ENCODE measurements at regions not wholly inside any gene's neighbourhood (a gene's known extent, or its start where the extent isn't known, plus 50 kb on each side); places are given as distances from the start of the nearest gene placed in this dataset.
A peak's percentile ranks its signal among the peaks of the same experiment; 100 is the strongest.

GRCh38 chr6:3937438-3937837, 88.3 kb downstream of the FAM50B start:
- H3K27me3 ChIP-seq (ENCODE audit: low read depth) = no peaks in the 10 kb centered on the region
- no peak for DNase-seq (ENCODE audit: low spot score in 2 of 2)
- in situ Hi-C loops (cut with MboI; ENCODE audit: low sequenced_read_pairs) = no loop called here

GRCh38 chr6:3938715-3939367, 89.7 kb downstream of the FAM50B start:
- in situ Hi-C loops (cut with MboI; ENCODE audit: low sequenced_read_pairs) = no loop called here
- H3K9me3 ChIP-seq = no peaks in the 10 kb centered on the region
- no peaks in the 10 kb centered on the region for H3K27me3 ChIP-seq (ENCODE audit: low read depth)
- peak; percentile 73 to 87 for DNase-seq (ENCODE audit: low spot score in 2 of 2)
- no peak overlapping the region for H3K4me3 ChIP-seq
- H3K36me3 ChIP-seq (replicated peaks) = no peaks in the 10 kb centered on the region
- H3K4me1 ChIP-seq = peaks cover 16% of the 10 kb centered on the region

More at GRCh38 chr6:3937438-3937837, 88.3 kb downstream of the FAM50B start:
- H3K36me3 ChIP-seq (replicated peaks) = no peaks in the 10 kb centered on the region
- peaks cover 16% of the 10 kb centered on the region for H3K4me1 ChIP-seq
- H3K9me3 ChIP-seq = no peaks in the 10 kb centered on the region
- no peak overlapping the region for H3K4me3 ChIP-seq

GRCh38 chr6:3939368-3939958, 90.3 kb downstream of the FAM50B start:
- DNase-seq (ENCODE audit: low spot score in 2 of 2) = peak in 1 of 2 experiments; percentile 35
- no peaks in the 10 kb centered on the region for H3K9me3 ChIP-seq
- peaks cover 16% of the 10 kb centered on the region for H3K4me1 ChIP-seq
- H3K36me3 ChIP-seq (replicated peaks) = no peaks in the 10 kb centered on the region
- H3K27me3 ChIP-seq (ENCODE audit: low read depth) = no peaks in the 10 kb centered on the region
- in situ Hi-C loops (cut with MboI; ENCODE audit: low sequenced_read_pairs) = no loop called here
- no peak overlapping the region for H3K4me3 ChIP-seq

- Histone ChIP-seq H3K36me3 (replicated peaks) (no peaks in the 10 kb centered on the region), H3K4me3 (no peak overlapping the region), H3K27me3 (ENCODE audit: low read depth) (no peaks in the 10 kb centered on the region), H3K4me1 (peaks cover 16% of the 10 kb centered on the region), H3K9me3 (no peaks in the 10 kb centered on the region)
- no peak for DNase-seq (ENCODE audit: low spot score in 2 of 2)
- in situ Hi-C loops (cut with MboI; ENCODE audit: low sequenced_read_pairs) = no loop called here
Observed at GRCh38 chr6:3939964-3940363, 90.8 kb downstream of the FAM50B start.

GRCh38 chr6:3940703-3941102, 91.5 kb downstream of the FAM50B start:
- Histone ChIP-seq H3K4me3 (no peak overlapping the region), H3K36me3 (replicated peaks) (no peaks in the 10 kb centered on the region), H3K27me3 (ENCODE audit: low read depth) (no peaks in the 10 kb centered on the region), H3K9me3 (no peaks in the 10 kb centered on the region), H3K4me1 (peaks cover 16% of the 10 kb centered on the region)
- DNase-seq (ENCODE audit: low spot score in 2 of 2) = no peak
- in situ Hi-C loops (cut with MboI; ENCODE audit: low sequenced_read_pairs) = no loop called here

GRCh38 chr6:3943331-3943765, 94.2 kb downstream of the FAM50B start:
- in situ Hi-C loops (cut with MboI; ENCODE audit: low sequenced_read_pairs) = no loop called here
- Histone ChIP-seq H3K36me3 (replicated peaks) (no peaks in the 10 kb centered on the region), H3K4me3 (no peak overlapping the region), H3K9me3 (no peaks in the 10 kb centered on the region), H3K4me1 (peaks cover 13% of the 10 kb centered on the region), H3K27me3 (ENCODE audit: low read depth) (no peaks in the 10 kb centered on the region)
- no peak for DNase-seq (ENCODE audit: low spot score in 2 of 2)

GRCh38 chr6:3944246-3944645, 95.1 kb downstream of the FAM50B start:
- DNase-seq (ENCODE audit: low spot score in 2 of 2) = no peak
- in situ Hi-C loops (cut with MboI; ENCODE audit: low sequenced_read_pairs) = no loop called here
- Histone ChIP-seq H3K36me3 (replicated peaks) (no peaks in the 10 kb centered on the region), H3K4me1 (peaks cover 5% of the 10 kb centered on the region), H3K9me3 (no peaks in the 10 kb centered on the region), H3K4me3 (no peak overlapping the region), H3K27me3 (ENCODE audit: low read depth) (no peaks in the 10 kb centered on the region; the same call in 1 of the 2 replicates)

GRCh38 chr6:3946778-3947177, 97.6 kb downstream of the FAM50B start:
- Histone ChIP-seq H3K9me3 (no peaks in the 10 kb centered on the region), H3K36me3 (replicated peaks) (no peaks in the 10 kb centered on the region), H3K4me3 (no peak overlapping the region), H3K4me1 (no peaks in the 10 kb centered on the region), H3K27me3 (ENCODE audit: low read depth) (peaks cover 3% of the 10 kb centered on the region; the same call in 1 of the 2 replicates)
- no peak for DNase-seq (ENCODE audit: low spot score in 2 of 2)
- in situ Hi-C loops (cut with MboI; ENCODE audit: low sequenced_read_pairs) = no loop called here

- H3K4me1 ChIP-seq = no peaks in the 10 kb centered on the region
- no peak for DNase-seq (ENCODE audit: low spot score in 2 of 2)
- in situ Hi-C loops (cut with MboI; ENCODE audit: low sequenced_read_pairs) = no loop called here
- H3K36me3 ChIP-seq (replicated peaks) = no peaks in the 10 kb centered on the region
- H3K27me3 ChIP-seq (ENCODE audit: low read depth) = peaks cover 3% of the 10 kb centered on the region; the same call in 1 of the 2 replicates
- no peak overlapping the region for H3K4me3 ChIP-seq
- 0 out of 2 replicates have a peak, but pooled peaks cover 4% of the 10 kb centered on the region for H3K9me3 ChIP-seq
Observed at GRCh38 chr6:3948866-3949265, 99.7 kb downstream of the FAM50B start.

GRCh38 chr6:3949521-3949920, 100.3 kb downstream of the FAM50B start:
- no peak for DNase-seq (ENCODE audit: low spot score in 2 of 2)
- Histone ChIP-seq H3K36me3 (replicated peaks) (no peaks in the 10 kb centered on the region), H3K27me3 (ENCODE audit: low read depth) (peaks cover 3% of the 10 kb centered on the region; the same call in 1 of the 2 replicates), H3K4me1 (no peaks in the 10 kb centered on the region), H3K4me3 (no peak overlapping the region), H3K9me3 (0 out of 2 replicates have a peak, but pooled peaks cover 4% of the 10 kb centered on the region)
- in situ Hi-C loops (cut with MboI; ENCODE audit: low sequenced_read_pairs) = no loop called here

- DNase-seq (ENCODE audit: low spot score in 2 of 2) = no peak
- Histone ChIP-seq H3K27me3 (ENCODE audit: low read depth) (no peaks in the 10 kb centered on the region), H3K4me3 (no peak overlapping the region), H3K36me3 (replicated peaks) (no peaks in the 10 kb centered on the region), H3K9me3 (0 out of 2 replicates have a peak, but pooled peaks cover 4% of the 10 kb centered on the region), H3K4me1 (no peaks in the 10 kb centered on the region)
- in situ Hi-C loops (cut with MboI; ENCODE audit: low sequenced_read_pairs) = no loop called here
Observed at GRCh38 chr6:3956054-3956453, 106.9 kb downstream of the FAM50B start.

GRCh38 chr6:3957321-3957720, 108.1 kb downstream of the FAM50B start:
- in situ Hi-C loops (cut with MboI; ENCODE audit: low sequenced_read_pairs) = no loop called here

GRCh38 chr6:3958255-3958654, 109.1 kb downstream of the FAM50B start:
- in situ Hi-C loops (cut with MboI; ENCODE audit: low sequenced_read_pairs) = no loop called here
- Histone ChIP-seq H3K36me3 (replicated peaks) (no peaks in the 10 kb centered on the region), H3K27me3 (ENCODE audit: low read depth) (no peaks in the 10 kb centered on the region), H3K4me1 (no peaks in the 10 kb centered on the region), H3K4me3 (no peak overlapping the region), H3K9me3 (0 out of 2 replicates have a peak, but pooled peaks cover 4% of the 10 kb centered on the region)
- DNase-seq (ENCODE audit: low spot score in 2 of 2) = no peak

More at GRCh38 chr6:3957321-3957720, 108.1 kb downstream of the FAM50B start:
- no peak overlapping the region for H3K4me3 ChIP-seq
- no peak for DNase-seq (ENCODE audit: low spot score in 2 of 2)
- no peaks in the 10 kb centered on the region for H3K4me1 ChIP-seq
- H3K9me3 ChIP-seq = 0 out of 2 replicates have a peak, but pooled peaks cover 4% of the 10 kb centered on the region
- no peaks in the 10 kb centered on the region for H3K27me3 ChIP-seq (ENCODE audit: low read depth)
- no peaks in the 10 kb centered on the region for H3K36me3 ChIP-seq (replicated peaks)

- DNase-seq (ENCODE audit: low spot score in 2 of 2) = no peak
- H3K4me3 ChIP-seq = no peak overlapping the region
- no peaks in the 10 kb centered on the region for H3K27me3 ChIP-seq (ENCODE audit: low read depth)
- no peaks in the 10 kb centered on the region for H3K9me3 ChIP-seq
- in situ Hi-C loops (cut with MboI; ENCODE audit: low sequenced_read_pairs) = no loop called here
- H3K4me1 ChIP-seq = no peaks in the 10 kb centered on the region
- H3K36me3 ChIP-seq (replicated peaks) = no peaks in the 10 kb centered on the region
Observed at GRCh38 chr6:3959385-3959784, 110.2 kb downstream of the FAM50B start.
